Right lobe of liver (tissue), 4 donors: ENCODE measurements at regions not wholly inside any gene's neighbourhood (a gene's known extent, or its start where the extent isn't known, plus 50 kb on each side); places are given as distances from the start of the nearest gene placed in this dataset.

Experiments
- POLR2A ChIP-seq: fragments of 450-650 bp; IDR thresholded peaks from one replicate; pipeline ENCODE4 v1.6.1; 2017; ENCODE audit warnings: antibody characterized with exemption, mild to moderate bottlenecking
- TF ChIP-seq, protein P1 (sequence below), 4 donors: fragments of 200-600 bp in 3 of 4; fragments of 450-650 bp in 1 of 4; IDR thresholded peaks; one replicate each; pipeline versions ENCODE4 v1.5.1 to v1.8.0; 2016 to 2022; ENCODE audit warnings: antibody characterized with exemption in 4 of 4, mild to moderate bottlenecking in 2 of 4
- donor health status: DM: no; HTN: no; CAD: no.
- donor health status: DM: no; HTN: no; CAD: no.
- donor health status: DM: no; HTN: yes; CAD: no.

DNA sequence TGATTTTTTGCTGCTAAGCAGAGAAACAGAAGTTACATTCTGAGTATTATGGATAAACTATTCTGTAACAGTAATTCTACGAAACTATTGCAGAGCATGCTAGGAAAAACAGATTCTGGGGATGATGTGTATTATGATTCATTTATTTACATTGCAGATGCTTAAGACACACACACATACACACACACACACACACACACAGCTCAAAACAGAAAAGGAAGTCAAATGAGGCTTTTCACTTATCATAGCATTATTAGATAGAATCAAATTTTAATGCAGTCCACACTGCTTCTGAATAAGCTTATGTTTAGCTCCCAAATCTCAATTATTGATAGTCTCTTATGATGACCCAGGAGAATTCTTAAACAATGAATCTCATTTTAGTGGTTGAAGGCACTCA, 307.2 kb downstream of the HGF start:
- TF ChIP-seq POLR2A = no peak
- TF ChIP-seq, protein P1, sequence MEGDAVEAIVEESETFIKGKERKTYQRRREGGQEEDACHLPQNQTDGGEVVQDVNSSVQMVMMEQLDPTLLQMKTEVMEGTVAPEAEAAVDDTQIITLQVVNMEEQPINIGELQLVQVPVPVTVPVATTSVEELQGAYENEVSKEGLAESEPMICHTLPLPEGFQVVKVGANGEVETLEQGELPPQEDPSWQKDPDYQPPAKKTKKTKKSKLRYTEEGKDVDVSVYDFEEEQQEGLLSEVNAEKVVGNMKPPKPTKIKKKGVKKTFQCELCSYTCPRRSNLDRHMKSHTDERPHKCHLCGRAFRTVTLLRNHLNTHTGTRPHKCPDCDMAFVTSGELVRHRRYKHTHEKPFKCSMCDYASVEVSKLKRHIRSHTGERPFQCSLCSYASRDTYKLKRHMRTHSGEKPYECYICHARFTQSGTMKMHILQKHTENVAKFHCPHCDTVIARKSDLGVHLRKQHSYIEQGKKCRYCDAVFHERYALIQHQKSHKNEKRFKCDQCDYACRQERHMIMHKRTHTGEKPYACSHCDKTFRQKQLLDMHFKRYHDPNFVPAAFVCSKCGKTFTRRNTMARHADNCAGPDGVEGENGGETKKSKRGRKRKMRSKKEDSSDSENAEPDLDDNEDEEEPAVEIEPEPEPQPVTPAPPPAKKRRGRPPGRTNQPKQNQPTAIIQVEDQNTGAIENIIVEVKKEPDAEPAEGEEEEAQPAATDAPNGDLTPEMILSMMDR (IDR thresholded peaks at IDR 0.05) = no peak
